ENCODE measurements at regions not wholly inside any gene's neighbourhood (a gene's known extent, or its start where the extent isn't known, plus 50 kb on each side); places are given as distances from the start of the nearest gene placed in this dataset.
"Not testable (repeated sequence)": the region's sequence is repeated elsewhere in the genome, so short reads cannot be mapped to it uniquely, and the experiment has no call there.

GRCh38 chr11:97722065-97722464, 1298.7 kb upstream of the CNTN5 start:
- DNase-seq = no peak

DNA sequence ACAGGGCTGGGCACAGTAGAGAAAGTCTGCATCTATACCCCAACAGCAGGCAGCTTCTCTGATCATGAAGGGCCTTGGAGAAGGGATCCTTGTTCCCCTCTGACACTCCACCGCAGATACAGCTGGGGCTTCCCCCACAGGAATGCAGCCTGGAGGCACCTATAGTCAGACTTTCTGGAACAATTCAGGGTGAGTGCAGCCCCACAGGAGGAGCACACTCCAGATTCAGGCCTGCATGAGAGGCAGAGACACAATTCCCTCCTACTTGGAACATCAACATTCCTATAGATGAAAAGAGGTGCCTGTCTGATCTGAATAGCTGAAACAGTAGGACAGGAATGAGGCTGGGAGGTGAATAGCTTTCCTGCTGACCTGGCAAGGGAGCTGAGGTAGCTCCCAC, 1298.0 kb upstream of the CNTN5 start:
- DNase-seq = no peak

DNA sequence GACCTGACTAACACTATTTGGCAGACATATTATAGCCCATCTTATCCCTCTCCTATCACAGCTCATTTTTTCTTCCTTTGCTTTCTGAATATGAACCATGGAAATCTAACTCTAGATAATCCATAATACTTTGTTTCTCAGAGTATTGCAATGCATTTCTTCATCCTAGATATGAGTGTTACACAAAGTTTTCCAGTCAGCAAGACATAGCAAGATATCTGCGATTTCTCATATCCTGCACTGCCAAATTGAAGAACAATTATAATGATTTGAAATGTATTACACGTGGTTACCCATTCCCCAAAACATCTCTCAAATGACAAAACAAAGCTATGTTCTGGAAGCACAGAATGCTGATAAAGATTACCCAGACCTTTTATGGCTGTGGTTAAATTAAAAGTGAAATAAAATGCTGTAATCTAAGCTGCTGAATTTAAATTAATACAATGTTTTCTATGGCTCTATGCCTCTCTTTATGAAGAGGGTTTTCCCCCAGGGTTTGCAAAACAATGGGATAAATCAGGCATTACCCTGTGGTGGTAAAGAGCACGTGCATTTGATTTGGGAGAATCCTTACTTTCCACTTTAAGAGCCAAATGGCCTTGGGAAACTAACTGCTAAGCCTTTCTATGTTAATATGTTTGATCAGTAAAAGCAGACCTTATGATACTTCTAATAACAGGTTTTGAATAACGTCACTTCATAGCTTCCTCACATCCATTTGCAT, 1291.0 kb upstream of the CNTN5 start:
- no peak for DNase-seq

- DNase-seq = no peak
Observed at GRCh38 chr11:97732011-97732632, 1288.6 kb upstream of the CNTN5 start.

GRCh38 chr11:97738751-97739150, 1282.0 kb upstream of the CNTN5 start:
- no peak for DNase-seq

- DNase-seq = no peak
Observed at GRCh38 chr11:97739932-97740800, 1280.6 kb upstream of the CNTN5 start.

DNA sequence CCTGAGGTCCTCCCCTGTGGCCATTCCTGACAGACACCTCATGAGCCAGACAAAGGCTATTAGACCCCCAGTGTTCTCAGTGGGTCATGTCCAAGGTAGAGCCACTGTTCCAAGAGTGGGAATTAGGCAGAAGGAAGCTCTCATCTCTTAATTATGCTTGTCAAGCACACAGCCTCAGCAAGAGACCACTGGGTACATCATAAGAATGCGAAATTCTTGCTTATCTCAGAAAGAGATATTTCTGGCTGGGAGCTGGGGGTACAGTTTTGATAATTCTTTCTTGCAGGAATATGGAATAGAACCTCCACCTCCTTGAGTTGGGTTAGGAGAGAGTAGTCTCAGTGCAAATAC, 1280.0 kb upstream of the CNTN5 start:
- no peak for DNase-seq

- no peak for DNase-seq
Observed at GRCh38 chr11:97742717-97743116, 1278.0 kb upstream of the CNTN5 start.

DNA sequence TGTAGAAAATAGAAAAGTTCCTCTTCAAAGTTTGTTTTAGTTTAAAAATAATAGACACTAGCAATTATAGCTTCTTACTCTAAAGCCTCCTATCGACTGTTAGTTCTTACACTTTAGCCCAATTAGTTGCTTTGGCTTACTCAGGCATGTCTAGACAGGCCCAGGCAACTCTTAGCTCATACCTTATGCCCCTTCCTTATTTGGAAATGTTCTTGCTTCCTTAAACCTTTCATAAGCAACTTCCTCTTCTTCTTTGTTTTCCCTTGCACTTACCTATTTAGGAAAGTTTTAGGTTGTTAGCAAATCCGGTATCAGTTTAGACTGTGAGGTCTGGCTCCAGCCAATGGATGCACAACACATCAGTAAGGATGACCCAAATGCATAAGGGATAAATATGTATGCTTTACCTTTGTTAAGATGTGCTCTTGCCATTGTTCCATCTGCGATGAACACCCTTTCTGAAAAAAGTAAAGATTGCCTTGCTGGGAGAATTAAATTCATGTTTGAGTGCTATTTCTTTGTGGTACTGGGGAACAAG, 1277.5 kb upstream of the CNTN5 start:
- no peak for DNase-seq

GRCh38 chr11:97745515-97746050, 1275.2 kb upstream of the CNTN5 start:
- DNase-seq = no peak

DNA sequence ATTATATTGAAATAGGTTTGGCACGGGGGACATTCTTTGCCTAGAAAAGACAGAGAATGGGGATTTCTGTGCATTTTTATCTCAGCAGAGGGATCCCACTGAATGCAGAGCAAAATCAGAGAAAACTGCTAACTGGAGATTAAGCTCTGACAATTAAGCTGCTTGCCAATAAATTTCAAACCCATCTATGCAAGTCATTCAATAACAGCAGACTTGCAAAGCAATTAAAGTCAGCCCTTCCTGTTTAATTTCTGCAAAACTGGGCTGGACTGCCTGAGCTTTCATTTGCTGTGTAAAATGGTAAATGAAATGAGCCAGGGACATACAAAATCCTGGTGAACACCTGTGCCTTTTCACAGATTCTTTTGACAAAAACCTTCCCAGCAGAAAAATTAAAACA, 1273.9 kb upstream of the CNTN5 start:
- DNase-seq = no peak

GRCh38 chr11:97751405-97751804, 1269.3 kb upstream of the CNTN5 start:
- DNase-seq = no peak

DNA sequence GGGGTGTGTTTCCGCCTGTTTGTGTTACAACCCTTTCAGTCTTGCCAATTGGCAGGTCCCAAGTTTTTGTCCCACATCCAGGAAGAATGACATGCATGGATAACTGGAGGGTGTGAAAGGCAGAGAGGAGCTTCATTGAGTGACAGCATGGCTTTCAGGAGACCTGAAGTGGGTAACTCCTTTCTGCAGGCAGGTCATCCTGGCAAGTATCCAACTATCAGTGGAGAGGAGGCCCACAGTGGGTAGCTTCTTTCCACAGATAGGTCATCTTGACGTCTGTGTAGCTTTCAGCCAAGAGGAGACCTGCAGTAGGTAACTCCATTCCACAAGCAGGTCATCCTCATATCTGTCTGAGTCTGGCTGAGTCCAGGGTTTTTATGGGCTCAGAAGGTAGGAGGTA, 1268.8 kb upstream of the CNTN5 start:
- no peak for DNase-seq

DNA sequence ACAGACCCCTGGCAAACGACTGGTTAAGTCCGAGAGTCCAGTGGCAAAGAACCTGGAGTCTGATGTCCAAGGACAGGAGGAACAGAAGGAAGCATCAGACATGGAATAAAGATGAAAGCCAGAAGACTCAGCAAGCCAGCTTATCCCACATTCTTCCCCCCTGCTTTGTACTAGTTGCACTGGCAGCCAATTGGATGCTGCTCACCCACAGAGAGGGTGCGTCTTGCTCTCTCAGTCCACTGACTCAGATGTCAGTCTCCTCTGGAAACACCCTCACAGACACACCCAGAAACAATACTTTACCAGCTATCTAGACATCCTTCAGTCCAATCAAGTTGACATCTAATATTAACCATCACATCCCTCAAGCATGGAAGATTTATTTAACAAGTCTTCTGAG, 1265.8 kb upstream of the CNTN5 start:
- DNase-seq = no peak

- no peak for DNase-seq
Observed at GRCh38 chr11:97756571-97757335, 1264.0 kb upstream of the CNTN5 start.

DNA sequence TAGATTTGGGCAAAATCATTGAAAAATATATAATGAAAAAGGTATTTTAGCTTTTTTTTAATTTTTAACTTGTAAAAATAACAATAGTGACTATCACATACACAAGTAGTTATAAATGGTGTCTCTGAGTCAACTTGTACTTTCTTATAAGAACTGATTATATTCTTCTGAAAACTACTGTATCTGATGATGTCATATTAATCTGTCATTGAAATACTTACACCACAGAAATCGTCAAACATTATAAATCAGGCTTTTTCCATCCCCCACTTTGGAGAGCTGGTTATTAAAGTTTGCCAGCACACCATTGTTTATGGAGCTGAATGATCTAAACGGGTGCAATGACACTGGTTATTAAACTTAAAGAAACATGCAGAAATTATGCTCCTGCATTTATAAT, 1259.6 kb upstream of the CNTN5 start:
- DNase-seq = no peak

DNA sequence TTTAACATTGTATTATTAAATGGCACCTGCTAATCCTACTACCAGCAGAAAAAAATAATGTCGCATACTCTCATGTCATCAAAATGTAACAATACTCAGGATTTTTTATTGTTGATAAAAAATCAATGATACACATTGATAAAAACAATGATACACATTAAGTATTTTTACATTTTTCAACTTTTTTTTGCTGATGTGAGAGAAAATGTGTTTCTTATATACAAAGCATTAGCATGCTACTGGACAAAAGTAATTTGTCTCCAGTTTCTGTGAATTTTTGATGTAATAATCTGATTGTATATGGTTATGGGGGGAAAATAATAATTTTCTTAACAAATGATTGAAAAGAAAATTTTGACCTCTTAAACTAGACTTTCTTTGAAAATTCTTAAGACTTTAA, 1256.6 kb upstream of the CNTN5 start:
- no peak for DNase-seq

GRCh38 chr11:97764605-97765004, 1256.1 kb upstream of the CNTN5 start:
- DNase-seq = no peak

GRCh38 chr11:97770570-97770969, 1250.2 kb upstream of the CNTN5 start:
- DNase-seq = no peak

DNA sequence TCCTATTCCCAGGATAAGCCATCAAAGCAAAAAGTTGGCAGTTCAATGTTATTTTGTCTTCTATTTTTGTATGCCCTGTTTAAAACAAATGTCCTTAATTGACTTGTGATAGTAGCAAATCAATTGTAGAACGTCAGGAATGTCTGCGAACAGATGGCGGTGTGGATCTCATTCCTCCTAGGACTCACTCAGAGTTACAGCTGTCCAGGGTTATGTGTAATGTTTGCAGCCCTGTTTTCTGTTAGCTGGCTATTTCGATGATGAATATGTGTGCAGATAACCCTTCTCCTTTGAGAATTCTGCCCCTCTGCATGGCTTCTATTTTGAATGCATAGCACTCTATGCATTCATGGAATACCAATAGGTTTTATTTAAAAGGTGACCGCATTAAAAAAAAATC, 1248.0 kb upstream of the CNTN5 start:
- no peak for DNase-seq

- DNase-seq = not testable (repeated sequence)
Observed at GRCh38 chr11:97784388-97784787, 1236.4 kb upstream of the CNTN5 start.

DNA sequence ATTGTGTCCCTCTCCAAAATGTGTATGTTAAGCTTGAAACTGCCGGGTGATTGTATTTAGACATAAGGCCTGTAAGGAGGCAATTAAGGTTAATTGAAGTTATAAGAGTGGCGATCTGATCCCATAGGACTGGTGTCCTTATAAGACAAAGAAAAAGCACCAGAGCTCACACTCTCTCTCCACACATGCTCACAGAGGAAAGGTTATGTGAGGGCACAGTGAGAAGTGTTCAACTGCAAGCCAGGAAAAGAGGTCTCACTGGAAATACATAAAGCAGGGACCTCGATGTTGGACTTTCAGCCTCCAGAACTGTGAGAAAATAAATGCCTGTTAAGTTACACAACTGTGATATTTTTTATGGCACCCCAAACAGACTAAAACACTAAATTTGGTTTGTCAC, 1233.8 kb upstream of the CNTN5 start:
- DNase-seq = no peak

GRCh38 chr11:97794876-97795275, 1225.9 kb upstream of the CNTN5 start:
- no peak for DNase-seq

Measured in activated CD4-positive, alpha-beta T cell treated with anti-CD3 and anti-CD28 coated beads, Interleukin-2, amount 50 U/mL, for 16 hours (primary cell).